GM12878 (cell line): ENCODE measurements at regions not wholly inside any gene's neighbourhood (a gene's known extent, or its start where the extent isn't known, plus 50 kb on each side); places are given as distances from the start of the nearest gene placed in this dataset.
"Not testable (repeated sequence)": the region's sequence is repeated elsewhere in the genome, so short reads cannot be mapped to it uniquely, and the experiment has no call there.

Experiments used
- ATAC-seq: fragments of 200-7000 bp; cut with Tn5 transposase; 3 replicates; pipeline ENCODE4 v1.9.1; 2020; ENCODE audit warnings: mild to moderate bottlenecking, moderate library complexity
- BruUV-seq: library from RNA; stranded (reverse); fragments of 400-500 nt; replicated peaks from 2 replicates; lab custom pipeline; 2021; lab: Mats Ljungman, UMichigan
- CTCF ChIA-PET: fragments of 300-600 bp; sonication (Branson Sonifier 250); formaldehyde crosslinking; extraction: SDS; loops from one replicate; lab custom pipeline; 2021; ENCODE audit warnings: inconsistent platforms; lab: Yijun Ruan, JAX
- POLR2A ChIA-PET: fragments of 350-600 bp; formaldehyde crosslinking; extraction: SDS; loops from one replicate; lab custom pipeline; 2021; ENCODE audit warnings: inconsistent platforms; lab: Charles Lee
- RAD21 ChIA-PET: fragments of 300-600 bp; sonication (Branson Sonifier 250); formaldehyde crosslinking; loops from one replicate; lab custom pipeline; 2023; ENCODE audit warnings: antibody characterized with exemption; ENCODE audit not compliant: unreplicated experiment; lab: Charles Lee
- SMC1A ChIA-PET: fragments of 300-600 bp; sonication (Branson Sonifier 250); formaldehyde crosslinking; loops from one replicate; lab custom pipeline; 2023; ENCODE audit not compliant: unreplicated experiment, uncharacterized antibody; lab: Charles Lee
- DNase-seq: peaks from one replicate; pipeline ENCODE4 v3.0.0-alpha.2; 2011; ENCODE audit warnings: low read depth, low spot score
- FAIRE-seq: peaks from 3 replicates; lab custom pipeline; 2011; peaks lifted over from hg19 to GRCh38; lab: Jason Lieb, UNC
- H2AFZ ChIP-seq: 2 replicates; pipeline ENCODE4 v1.6.0; 2011; ENCODE audit warnings: low read depth, low read length, control low read depth; ENCODE audit not compliant: control insufficient read depth
- H3K27ac ChIP-seq: 2 replicates; pipeline ENCODE4 v1.5.1; 2011; ENCODE audit warnings: control low read depth; ENCODE audit not compliant: control insufficient read depth, insufficient read depth
- H3K27me3 ChIP-seq, 2 experiments: replicated peaks in 1 of 2; 2 replicates each; pipeline versions ENCODE4 v1.6.0 to v1.6.1; 2011; ENCODE audit warnings: low read length in 1 of 2; ENCODE audit not compliant: control insufficient read depth in 2 of 2, insufficient read depth in 2 of 2
- H3K36me3 ChIP-seq, 2 experiments: 2 replicates each; pipeline ENCODE4 v1.5.1; 2011; ENCODE audit warnings: low read length in 1 of 2; ENCODE audit not compliant: control insufficient read depth in 2 of 2, insufficient read depth in 2 of 2
- H3K4me1 ChIP-seq: 2 replicates; pipeline ENCODE4 v1.6.1; 2011; ENCODE audit warnings: mild to moderate bottlenecking, low read length, moderate library complexity, mixed read lengths; ENCODE audit not compliant: control insufficient read depth, insufficient read depth
- H3K4me2 ChIP-seq: 2 replicates; pipeline ENCODE4 v1.6.0; 2011; ENCODE audit warnings: control low read depth; ENCODE audit not compliant: control insufficient read depth, insufficient read depth
- H3K4me3 ChIP-seq: fragments of 200-600 bp; sonication (generic); 2 replicates; pipeline ENCODE4 v1.5.1; 2016
- H3K79me2 ChIP-seq: 2 replicates; pipeline ENCODE4 v1.6.0; 2011; ENCODE audit warnings: low read length; ENCODE audit not compliant: control insufficient read depth, insufficient read depth
- H3K9ac ChIP-seq: 2 replicates; pipeline ENCODE4 v1.8.0; 2011; ENCODE audit warnings: low read length, control low read depth, mixed read lengths; ENCODE audit not compliant: control insufficient read depth, insufficient read depth
- H3K9me3 ChIP-seq: replicated peaks from 3 replicates; pipeline ENCODE4 v1.5.1; 2011; ENCODE audit warnings: mild to moderate bottlenecking, low read length; ENCODE audit not compliant: control insufficient read depth, insufficient read depth
- H4K20me1 ChIP-seq: 2 replicates; pipeline ENCODE4 v1.6.0; 2011; ENCODE audit not compliant: control insufficient read depth, insufficient read depth
- BMI1 ChIP-seq: fragments of 450-650 bp; IDR thresholded peaks from 2 replicates; pipeline ENCODE4 v1.6.1; 2016; ENCODE audit warnings: mild to moderate bottlenecking, moderate library complexity, borderline replicate concordance
- EGR1 ChIP-seq, 2 experiments: IDR thresholded peaks; 1 replicate in 1 of 2; 2 replicates in 1 of 2; pipeline ENCODE4 v1.6.1; 2011 to 2012; ENCODE audit warnings: low read depth in 2 of 2, low read length in 2 of 2, borderline replicate concordance in 1 of 2, mild to moderate bottlenecking in 1 of 2, moderate library complexity in 1 of 2
- GABPA ChIP-seq: IDR thresholded peaks from 2 replicates; pipeline ENCODE4 v1.6.1; 2014; ENCODE audit warnings: antibody characterized with exemption, low read depth, mild to moderate bottlenecking, inconsistent platforms
- GATAD2B ChIP-seq: fragments of 450-650 bp; conservative IDR thresholded peaks from 2 replicates; pipeline ENCODE4 v1.6.1; 2017; ENCODE audit warnings: low read depth, mild to moderate bottlenecking, moderate library complexity
- KAT2A ChIP-seq: conservative IDR thresholded peaks from 2 replicates; pipeline ENCODE4 v1.6.1; 2011; ENCODE audit warnings: low read depth, low read length; ENCODE audit not compliant: control insufficient read depth
- SRF ChIP-seq, 2 experiments: IDR thresholded peaks; 2 replicates each; pipeline ENCODE4 v1.6.1; 2011; ENCODE audit warnings: low read depth in 2 of 2, low read length in 2 of 2, mild to moderate bottlenecking in 1 of 2, moderate library complexity in 1 of 2
- WRNIP1 ChIP-seq: IDR thresholded peaks from 2 replicates; pipeline ENCODE4 v1.6.1; 2011; ENCODE audit warnings: low read depth, low read length, improper control_type of control experiment, borderline replicate concordance
- ZNF207 ChIP-seq: fragments of 450-650 bp; IDR thresholded peaks from 2 replicates; pipeline ENCODE4 v1.6.1; 2014; ENCODE audit warnings: antibody characterized with exemption, mild to moderate bottlenecking, borderline replicate concordance
- WGBS: methylation state at CpG from one replicate; pipeline ENCODE4 v1.1.6; 2016; ENCODE audit warnings: low lambda C conversion rate; ENCODE audit not compliant: insufficient replicate concordance, insufficient coverage; ENCODE audit errors: missing lambda C conversion rate; 5-methylcytosine and 5-hydroxymethylcytosine counted together
- in situ Hi-C: fragments of 300-500 bp; cut with MboI; formaldehyde crosslinking; loops from 9 replicates; pipeline ENCODE4 v1.14.3; 2018; ENCODE audit warnings: mixed read lengths
- intact Hi-C: fragments of 100-400 bp; cut with micrococcal nuclease; formaldehyde crosslinking; loops from one replicate; pipeline ENCODE4 v1.14.2; 2022; ENCODE audit not compliant: unreplicated experiment
- TF ChIP-seq, protein P1 (sequence below): fragments of 150-350 bp; IDR thresholded peaks from 2 replicates; pipeline ENCODE4 v1.6.1; 2014; ENCODE audit warnings: mild to moderate bottlenecking, low read depth, low read length
- TF ChIP-seq, protein P2 (sequence below): IDR thresholded peaks from 2 replicates; pipeline ENCODE4 v1.6.1; 2012; ENCODE audit warnings: low read depth, low read length, improper control_type of control experiment
- TF ChIP-seq, protein P3 (sequence below): fragments of 450-650 bp; conservative IDR thresholded peaks from 2 replicates; pipeline ENCODE4 v1.6.1; 2017; ENCODE audit warnings: mild to moderate bottlenecking, moderate library complexity

DNA sequence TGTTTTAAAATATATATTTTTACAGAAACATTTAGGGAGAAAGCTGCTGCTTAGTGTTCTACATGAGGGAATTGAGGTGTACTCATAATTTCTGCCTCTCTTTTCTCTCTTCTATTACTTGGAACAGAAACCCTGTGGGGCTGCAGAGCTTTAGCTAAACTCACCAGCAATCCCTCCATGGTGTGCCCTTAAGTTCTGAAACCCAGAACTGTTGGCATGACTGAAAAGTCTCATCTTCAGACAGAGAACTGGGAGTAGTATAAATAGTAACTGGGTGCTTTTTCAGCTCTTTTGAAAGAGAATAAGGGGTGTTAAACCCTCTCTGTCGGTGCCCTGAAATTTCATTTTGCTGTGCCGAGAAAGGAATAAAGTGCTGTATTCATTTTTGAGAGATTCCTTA, 294.9 kb upstream of the BOD1L1 start (continued):
- TF ChIP-seq KAT2A (no peak), ZNF207 (no peak), GATAD2B (no peak)

DNA sequence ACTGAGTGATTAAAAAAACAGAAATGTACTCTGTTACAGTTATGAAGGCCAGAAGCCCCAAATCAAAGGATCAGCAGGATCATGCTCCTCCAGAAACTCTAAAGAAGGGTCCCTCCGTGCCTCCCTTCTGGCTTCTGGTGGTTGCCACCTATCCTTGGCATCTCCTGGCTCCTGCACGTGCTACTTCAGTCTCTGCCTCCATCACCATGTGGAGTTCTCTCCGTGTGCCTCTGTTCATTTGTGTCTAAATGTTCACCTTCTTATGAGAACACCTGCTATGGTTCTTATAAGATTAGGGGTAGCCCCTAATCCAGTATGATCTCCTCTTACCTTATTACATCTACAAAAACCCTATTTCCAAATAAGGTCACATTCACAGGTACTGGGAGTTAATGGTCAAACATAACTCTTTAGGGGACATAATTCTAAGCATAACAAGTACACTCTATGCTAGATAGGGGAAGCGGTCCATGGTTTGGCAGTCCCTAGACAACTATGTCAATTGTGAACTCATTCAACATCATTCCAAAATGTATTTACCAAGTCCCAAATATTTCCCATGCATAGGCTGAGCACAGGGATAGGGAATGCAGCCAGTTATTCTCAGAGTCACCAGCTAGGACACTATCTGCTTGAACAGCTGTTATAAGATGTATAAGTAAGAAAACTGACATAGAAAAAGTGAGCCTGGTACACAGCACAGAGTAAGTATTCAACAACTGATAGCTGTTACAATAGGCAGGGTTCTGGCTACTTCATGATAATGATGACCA, 295.5 kb upstream of the BOD1L1 start:
- TF ChIP-seq KAT2A: no peak
- no peak for TF ChIP-seq SRF (IDR thresholded peaks at IDR 0.05; ENCODE audit: low read depth in 2 of 2, low read length in 2 of 2)
- TF ChIP-seq EGR1 (IDR thresholded peaks at IDR 0.05; ENCODE audit: borderline replicate concordance in 1 of 2, low read depth in 2 of 2, low read length in 2 of 2): no peak
- TF ChIP-seq, protein P1, sequence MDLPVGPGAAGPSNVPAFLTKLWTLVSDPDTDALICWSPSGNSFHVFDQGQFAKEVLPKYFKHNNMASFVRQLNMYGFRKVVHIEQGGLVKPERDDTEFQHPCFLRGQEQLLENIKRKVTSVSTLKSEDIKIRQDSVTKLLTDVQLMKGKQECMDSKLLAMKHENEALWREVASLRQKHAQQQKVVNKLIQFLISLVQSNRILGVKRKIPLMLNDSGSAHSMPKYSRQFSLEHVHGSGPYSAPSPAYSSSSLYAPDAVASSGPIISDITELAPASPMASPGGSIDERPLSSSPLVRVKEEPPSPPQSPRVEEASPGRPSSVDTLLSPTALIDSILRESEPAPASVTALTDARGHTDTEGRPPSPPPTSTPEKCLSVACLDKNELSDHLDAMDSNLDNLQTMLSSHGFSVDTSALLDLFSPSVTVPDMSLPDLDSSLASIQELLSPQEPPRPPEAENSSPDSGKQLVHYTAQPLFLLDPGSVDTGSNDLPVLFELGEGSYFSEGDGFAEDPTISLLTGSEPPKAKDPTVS: no peak
- TF ChIP-seq BMI1: no peak
- TF ChIP-seq, protein P2, sequence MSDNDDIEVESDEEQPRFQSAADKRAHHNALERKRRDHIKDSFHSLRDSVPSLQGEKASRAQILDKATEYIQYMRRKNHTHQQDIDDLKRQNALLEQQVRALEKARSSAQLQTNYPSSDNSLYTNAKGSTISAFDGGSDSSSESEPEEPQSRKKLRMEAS: no peak
- TF ChIP-seq, protein P3, sequence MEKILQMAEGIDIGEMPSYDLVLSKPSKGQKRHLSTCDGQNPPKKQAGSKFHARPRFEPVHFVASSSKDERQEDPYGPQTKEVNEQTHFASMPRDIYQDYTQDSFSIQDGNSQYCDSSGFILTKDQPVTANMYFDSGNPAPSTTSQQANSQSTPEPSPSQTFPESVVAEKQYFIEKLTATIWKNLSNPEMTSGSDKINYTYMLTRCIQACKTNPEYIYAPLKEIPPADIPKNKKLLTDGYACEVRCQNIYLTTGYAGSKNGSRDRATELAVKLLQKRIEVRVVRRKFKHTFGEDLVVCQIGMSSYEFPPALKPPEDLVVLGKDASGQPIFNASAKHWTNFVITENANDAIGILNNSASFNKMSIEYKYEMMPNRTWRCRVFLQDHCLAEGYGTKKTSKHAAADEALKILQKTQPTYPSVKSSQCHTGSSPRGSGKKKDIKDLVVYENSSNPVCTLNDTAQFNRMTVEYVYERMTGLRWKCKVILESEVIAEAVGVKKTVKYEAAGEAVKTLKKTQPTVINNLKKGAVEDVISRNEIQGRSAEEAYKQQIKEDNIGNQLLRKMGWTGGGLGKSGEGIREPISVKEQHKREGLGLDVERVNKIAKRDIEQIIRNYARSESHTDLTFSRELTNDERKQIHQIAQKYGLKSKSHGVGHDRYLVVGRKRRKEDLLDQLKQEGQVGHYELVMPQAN: no peak
- TF ChIP-seq WRNIP1: no peak
- no peak for TF ChIP-seq GABPA
- TF ChIP-seq, all 136 proteins: peak for 0
- Histone ChIP-seq H3K4me3 (no peak overlapping the region), H3K36me3 (no peaks in the 10 kb centered on the region), H3K79me2 (no peaks in the 10 kb centered on the region), H3K27ac (no peak overlapping the region), H3K4me2 (no peak overlapping the region), H2AFZ (no peak overlapping the region), H3K4me1 (no peaks in the 10 kb centered on the region), H3K9ac (no peak overlapping the region), H3K27me3 (no peaks in the 10 kb centered on the region), H3K9me3 (no peaks in the 10 kb centered on the region), H4K20me1 (no peaks in the 10 kb centered on the region)
- no peak for ATAC-seq
- WGBS: 16% methylated on average over 4 of the region's 4 CpGs
- in situ Hi-C loops: no loop called here
- RAD21 ChIA-PET: no interaction called here
- no peak for FAIRE-seq
- SMC1A ChIA-PET: interaction anchor here (0.9 kb wide), 1 partner anchor 598 kb away, joined by 3 read pairs; no protein-coding TSS in a partner anchor
- POLR2A ChIA-PET: no interaction called here
- BruUV-seq: no TSS peak
- CTCF ChIA-PET: interaction anchor here (1.2 kb wide), 1 partner anchor 269 kb away, joined by 3 read pairs; no protein-coding TSS in a partner anchor
- DNase-seq: no peak
- intact Hi-C loops: no loop called here

DNA sequence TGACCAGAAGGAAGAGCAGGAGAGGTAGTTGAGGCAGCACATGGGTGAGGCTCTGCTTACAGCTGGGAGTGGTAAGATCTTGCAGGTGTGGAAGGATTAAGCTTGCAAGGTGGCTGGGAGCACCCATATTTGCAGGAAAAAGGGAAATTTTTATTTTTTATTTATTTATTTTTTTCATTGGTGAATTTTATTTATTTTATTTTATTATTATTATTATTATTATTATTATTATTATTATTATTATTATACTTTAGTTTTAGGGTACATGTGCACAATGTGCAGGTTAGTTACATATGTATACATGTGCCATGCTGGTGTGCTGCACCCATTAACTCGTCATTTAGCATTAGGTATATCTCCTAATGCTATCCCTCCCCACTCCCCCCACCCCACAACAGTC, 297.4 kb upstream of the BOD1L1 start:
- H3K4me2 ChIP-seq, H3K36me3 ChIP-seq, FAIRE-seq, CTCF ChIA-PET, H3K4me3 ChIP-seq, H3K9ac ChIP-seq, H2AFZ ChIP-seq, H3K27me3 ChIP-seq, H4K20me1 ChIP-seq, ATAC-seq, DNase-seq, H3K4me1 ChIP-seq, in situ Hi-C loops, BruUV-seq, H3K9me3 ChIP-seq, H3K79me2 ChIP-seq, H3K27ac ChIP-seq, RAD21 ChIA-PET, POLR2A ChIA-PET, intact Hi-C loops: not testable (repeated sequence)
- WGBS: no CpG with 5 or more reads among the region's 1 CpG
- SMC1A ChIA-PET: interaction anchor here (1.5 kb wide), 1 partner anchor 13 kb away, joined by 3 read pairs; no protein-coding TSS in a partner anchor
